ENCODE measurements at regions not wholly inside any gene's neighbourhood (a gene's known extent, or its start where the extent isn't known, plus 50 kb on each side); places are given as distances from the start of the nearest gene placed in this dataset.

- Mint-ChIP-seq H3K27ac (ENCODE audit: unreplicated experiment) (no peak overlapping the region), H3K4me3 (ENCODE audit: low read depth, unreplicated experiment) (no peak overlapping the region), H3K27me3 (ENCODE audit: unreplicated experiment) (no peaks in the 10 kb centered on the region), H3K9me3 (ENCODE audit: low read depth, unreplicated experiment) (no peaks in the 10 kb centered on the region), H3K4me1 (ENCODE audit: low read depth, unreplicated experiment) (no peaks in the 10 kb centered on the region), H3K36me3 (ENCODE audit: insufficient read depth, unreplicated experiment) (no peaks in the 10 kb centered on the region)
- intact Hi-C loops (cut with micrococcal nuclease; ENCODE audit: unreplicated experiment), result no loop called here
- no peak for DNase-seq
- CTCF ChIA-PET, result no interaction called here
- BruUV-seq (replicated peaks), result no TSS peak
- no peak for TF ChIP-seq CTCF (IDR thresholded peaks at IDR 0.05; ENCODE audit: unreplicated experiment)
Observed at GRCh38 chr5:126267438-126267837, 155.8 kb upstream of the GRAMD2B start.

GRCh38 chr5:126268697-126269315 is 154.4 kb upstream of the GRAMD2B start:
- H3K36me3 Mint-ChIP-seq (ENCODE audit: insufficient read depth, unreplicated experiment), result no peaks in the 10 kb centered on the region
- no peak for DNase-seq

GRCh38 chr5:126269511-126269910 is 153.7 kb upstream of the GRAMD2B start:
- Mint-ChIP-seq H3K4me1 (ENCODE audit: low read depth, unreplicated experiment) (no peaks in the 10 kb centered on the region), H3K27ac (ENCODE audit: unreplicated experiment) (no peak overlapping the region), H3K9me3 (ENCODE audit: low read depth, unreplicated experiment) (no peaks in the 10 kb centered on the region), H3K36me3 (ENCODE audit: insufficient read depth, unreplicated experiment) (no peaks in the 10 kb centered on the region), H3K4me3 (ENCODE audit: low read depth, unreplicated experiment) (no peak overlapping the region), H3K27me3 (ENCODE audit: unreplicated experiment) (no peaks in the 10 kb centered on the region)
- DNase-seq, result no peak
- CTCF ChIA-PET, result interaction anchor here (0.7 kb wide), 1 partner anchor 255 kb away, joined by 3 read pairs; no protein-coding TSS in a partner anchor
- no TSS peak for BruUV-seq (replicated peaks)
- intact Hi-C loops (cut with micrococcal nuclease; ENCODE audit: unreplicated experiment), result no loop called here
- no peak for TF ChIP-seq CTCF (IDR thresholded peaks at IDR 0.05; ENCODE audit: unreplicated experiment)

More at GRCh38 chr5:126268697-126269315, 154.4 kb upstream of the GRAMD2B start:
- intact Hi-C loops (cut with micrococcal nuclease; ENCODE audit: unreplicated experiment), result no loop called here
- CTCF ChIA-PET, result interaction anchor here (0.7 kb wide), 1 partner anchor 254 kb away, joined by 3 read pairs; no protein-coding TSS in a partner anchor
- no TSS peak for BruUV-seq (replicated peaks)
- H3K27me3 Mint-ChIP-seq (ENCODE audit: unreplicated experiment), result no peaks in the 10 kb centered on the region
- TF ChIP-seq CTCF (IDR thresholded peaks at IDR 0.05; ENCODE audit: unreplicated experiment), result no peak
- H3K4me1 Mint-ChIP-seq (ENCODE audit: low read depth, unreplicated experiment), result no peaks in the 10 kb centered on the region
- H3K4me3 Mint-ChIP-seq (ENCODE audit: low read depth, unreplicated experiment), result no peak overlapping the region
- H3K9me3 Mint-ChIP-seq (ENCODE audit: low read depth, unreplicated experiment), result no peaks in the 10 kb centered on the region
- H3K27ac Mint-ChIP-seq (ENCODE audit: unreplicated experiment), result no peak overlapping the region

- H3K9me3 Mint-ChIP-seq (ENCODE audit: low read depth, unreplicated experiment), result no peaks in the 10 kb centered on the region
- H3K27ac Mint-ChIP-seq (ENCODE audit: unreplicated experiment), result no peak overlapping the region
- no peak overlapping the region for H3K4me3 Mint-ChIP-seq (ENCODE audit: low read depth, unreplicated experiment)
- intact Hi-C loops (cut with micrococcal nuclease; ENCODE audit: unreplicated experiment), result no loop called here
- no peak for DNase-seq
- BruUV-seq (replicated peaks), result no TSS peak
- TF ChIP-seq CTCF (IDR thresholded peaks at IDR 0.05; ENCODE audit: unreplicated experiment), result no peak
- CTCF ChIA-PET, result no interaction called here
- H3K36me3 Mint-ChIP-seq (ENCODE audit: insufficient read depth, unreplicated experiment), result no peaks in the 10 kb centered on the region
- no peaks in the 10 kb centered on the region for H3K4me1 Mint-ChIP-seq (ENCODE audit: low read depth, unreplicated experiment)
- no peaks in the 10 kb centered on the region for H3K27me3 Mint-ChIP-seq (ENCODE audit: unreplicated experiment)
Observed at GRCh38 chr5:126271141-126271540, 152.1 kb upstream of the GRAMD2B start.
